HG03354 (cell line): ENCODE measurements at regions not wholly inside any gene's neighbourhood (a gene's known extent, or its start where the extent isn't known, plus 50 kb on each side); places are given as distances from the start of the nearest gene placed in this dataset.

ENCODE experiments used
- ATAC-seq: cut with Tn5 transposase; IDR thresholded peaks from one replicate; pipeline ENCODE4 v1.9.1; 2021; ENCODE audit warnings: mild to moderate bottlenecking; ENCODE audit not compliant: unreplicated experiment, poor library complexity, severe bottlenecking

DNA sequence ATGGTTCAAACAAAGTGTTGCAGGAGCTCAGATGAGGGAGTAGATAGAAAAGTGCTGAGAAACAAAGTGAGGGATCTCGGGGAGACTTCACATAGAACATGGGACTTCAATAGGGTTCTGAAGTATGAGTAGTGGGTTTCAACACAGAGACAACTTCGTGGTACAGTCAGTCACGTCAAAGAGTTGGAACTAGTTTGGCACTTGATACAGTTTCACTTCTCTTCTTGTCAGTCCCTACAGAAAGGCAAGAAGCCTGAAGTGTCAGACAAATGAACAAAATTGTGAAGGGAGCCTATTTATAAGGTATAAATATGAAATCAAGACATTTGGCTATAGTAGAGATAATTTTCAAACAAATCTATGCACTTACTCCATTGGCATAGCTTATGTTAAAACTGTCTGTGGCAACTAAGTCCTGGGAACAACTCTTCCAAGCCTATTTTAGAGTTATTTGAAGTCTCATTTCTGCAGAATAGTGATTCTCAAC, 338.0 kb downstream of the TDRD15 start:
- ATAC-seq = no peak

DNA sequence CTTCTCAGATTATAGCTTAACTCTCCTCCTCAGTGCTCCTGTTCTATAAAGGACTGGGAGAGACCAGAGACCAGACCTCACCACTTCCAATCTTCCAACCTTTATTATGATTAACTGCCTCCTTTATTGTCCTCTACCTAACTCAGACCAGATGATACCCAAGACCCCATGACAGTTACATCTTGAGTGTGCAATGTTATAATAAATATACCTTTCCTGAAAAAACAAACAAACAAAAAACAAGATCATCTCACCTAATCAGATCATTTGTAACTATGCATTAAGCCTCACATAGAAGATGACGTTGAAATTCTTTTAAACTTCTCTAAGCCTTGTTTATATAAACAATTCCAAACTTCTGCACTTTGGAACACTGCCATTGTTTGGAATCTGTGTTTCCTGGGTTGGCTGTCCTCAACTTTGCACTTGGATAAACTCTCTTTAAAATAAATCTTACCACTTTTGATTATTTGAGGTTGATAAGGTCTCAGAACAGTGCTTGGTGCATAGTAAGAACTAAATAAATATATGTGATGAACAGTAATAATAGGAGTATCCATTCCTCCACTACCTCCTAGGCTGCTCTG, 342.7 kb downstream of the TDRD15 start:
- ATAC-seq = no peak

DNA sequence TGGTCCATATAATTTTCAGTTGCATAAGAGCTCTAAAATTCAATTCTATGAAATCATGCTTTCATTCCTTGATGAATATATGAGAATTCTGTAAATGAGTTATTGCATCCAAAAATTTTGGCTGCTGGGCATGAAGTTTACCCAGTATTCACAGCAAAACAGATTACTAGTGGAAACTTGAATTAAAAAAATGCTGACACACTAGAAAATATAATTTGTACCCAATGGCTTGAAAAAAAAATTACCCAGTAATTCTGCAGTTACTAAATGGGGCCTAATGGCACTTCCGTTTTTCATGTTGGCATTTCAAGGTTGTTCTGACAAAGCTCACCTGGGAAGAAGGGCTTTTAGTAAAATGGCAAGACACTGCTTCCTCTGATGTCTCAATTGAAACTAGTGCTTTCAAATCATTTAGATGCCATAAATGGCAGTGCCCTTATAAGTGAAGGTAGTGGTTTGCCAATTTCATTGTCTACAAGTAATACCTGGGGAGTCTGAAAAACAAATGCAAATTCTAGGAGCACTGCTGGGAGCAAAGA, 343.6 kb downstream of the TDRD15 start:
- ATAC-seq = no peak

DNA sequence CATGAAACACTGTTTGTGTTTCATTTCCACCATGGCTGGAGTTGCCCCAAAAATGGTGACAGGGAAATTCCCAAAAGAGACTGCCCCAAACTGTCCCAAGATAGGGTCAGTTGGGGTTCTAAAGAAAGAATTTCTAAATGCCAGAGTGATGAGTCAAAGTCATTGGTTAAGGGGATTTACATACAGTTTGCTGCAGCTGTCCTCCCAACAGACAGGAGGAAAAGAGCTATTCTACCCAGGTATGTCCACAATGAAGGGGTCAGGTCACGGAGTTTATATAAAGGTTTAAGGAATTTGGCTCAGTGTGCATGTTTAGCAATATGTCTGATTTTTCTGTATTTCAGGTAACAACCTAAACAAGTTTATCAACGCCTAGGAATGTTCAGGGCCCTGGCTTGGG, 344.1 kb downstream of the TDRD15 start:
- ATAC-seq = no peak

DNA sequence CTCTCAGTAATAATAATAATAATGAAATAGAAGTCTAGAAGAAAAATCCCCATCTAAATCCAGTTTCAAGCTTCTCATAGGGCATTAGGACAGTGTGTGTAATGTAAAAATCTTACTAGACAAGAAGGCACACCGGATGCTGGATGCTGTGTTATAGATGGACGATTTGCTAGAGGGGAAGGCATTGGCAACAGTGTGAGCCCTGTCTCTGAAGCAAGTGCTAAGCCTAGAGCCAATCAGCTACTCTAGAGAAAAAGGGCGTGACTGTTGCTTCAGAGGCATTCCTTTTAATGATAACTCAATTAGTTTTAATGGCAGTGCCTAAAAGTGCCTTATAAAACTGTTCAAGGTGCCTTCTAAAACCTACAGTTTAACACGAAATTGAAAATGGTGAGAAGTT, 344.9 kb downstream of the TDRD15 start:
- ATAC-seq = no peak

DNA sequence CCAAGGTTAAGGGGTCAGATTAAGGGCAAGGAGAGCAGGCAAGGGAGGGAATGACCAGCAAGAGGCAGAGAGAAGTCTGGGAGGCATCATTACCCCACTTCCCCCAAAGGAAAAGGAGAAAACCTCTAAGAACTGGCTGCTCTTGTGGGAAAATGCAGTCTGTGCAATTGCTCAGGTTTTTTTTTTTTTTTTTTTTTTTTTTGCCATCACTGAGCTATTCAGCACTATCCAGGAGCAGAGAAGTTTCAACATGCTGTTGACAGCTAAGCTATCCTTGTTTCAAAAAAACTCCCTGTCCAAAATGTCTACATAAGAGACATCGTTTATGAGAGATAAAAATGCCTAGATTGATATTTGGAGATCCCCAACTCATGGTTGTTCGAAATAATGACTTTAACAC, 345.4 kb downstream of the TDRD15 start:
- no peak for ATAC-seq

DNA sequence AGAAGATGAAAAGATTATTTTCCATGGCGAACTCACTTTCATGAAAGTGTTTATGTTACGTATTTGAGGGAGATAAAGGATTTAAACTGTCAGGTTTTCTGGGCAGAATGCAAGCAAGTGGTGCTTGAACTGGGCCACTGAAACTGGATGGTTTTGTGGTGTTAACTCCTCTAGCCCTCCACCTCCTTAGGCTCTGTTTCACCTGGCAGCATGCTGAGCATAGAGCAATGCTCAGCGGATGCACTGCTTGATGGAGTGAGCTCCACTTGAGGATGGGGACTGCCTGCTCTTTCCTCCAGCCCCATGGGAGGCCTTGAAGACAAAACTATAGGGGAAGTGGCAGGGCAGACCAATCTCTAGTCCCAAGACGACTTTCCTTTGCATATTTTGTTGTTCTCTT, 345.8 kb downstream of the TDRD15 start:
- no peak for ATAC-seq

DNA sequence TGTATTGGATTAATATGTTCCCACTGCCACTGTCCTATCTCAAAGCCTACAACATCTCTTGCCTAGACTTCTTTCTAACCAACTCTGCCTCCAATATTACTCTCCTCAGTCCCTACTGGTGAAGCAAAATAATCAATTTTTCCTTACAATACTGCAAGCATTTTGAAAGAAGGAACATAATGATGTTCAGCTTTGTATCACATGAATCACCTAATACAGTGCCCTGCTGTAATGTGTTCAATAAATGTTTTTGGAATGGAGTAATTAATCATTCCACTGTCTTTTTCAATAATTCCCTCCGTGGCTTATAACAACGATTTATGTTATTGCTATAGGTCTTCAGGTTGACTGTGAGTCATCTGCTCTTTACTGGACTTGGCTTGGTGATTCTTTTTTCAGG, 356.4 kb downstream of the TDRD15 start:
- ATAC-seq = no peak

DNA sequence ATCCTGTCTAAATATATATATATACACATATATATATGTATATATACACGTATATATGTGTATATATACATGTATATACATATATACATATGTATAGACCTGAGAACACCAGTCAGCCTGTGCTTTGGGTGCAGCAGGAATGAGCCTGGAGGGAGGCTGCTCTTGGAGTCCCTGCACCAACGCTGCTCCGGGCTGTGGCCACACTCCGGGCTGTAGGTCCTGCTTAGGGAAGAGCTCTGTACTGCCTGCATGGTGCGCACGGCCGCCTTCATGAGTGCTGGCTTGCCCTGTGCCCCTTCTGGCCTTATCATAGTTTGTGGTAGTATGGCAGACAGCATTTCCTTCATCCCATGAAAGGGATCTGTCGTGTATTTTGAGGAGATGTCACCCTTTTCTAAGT, 360.9 kb downstream of the TDRD15 start:
- no peak for ATAC-seq

DNA sequence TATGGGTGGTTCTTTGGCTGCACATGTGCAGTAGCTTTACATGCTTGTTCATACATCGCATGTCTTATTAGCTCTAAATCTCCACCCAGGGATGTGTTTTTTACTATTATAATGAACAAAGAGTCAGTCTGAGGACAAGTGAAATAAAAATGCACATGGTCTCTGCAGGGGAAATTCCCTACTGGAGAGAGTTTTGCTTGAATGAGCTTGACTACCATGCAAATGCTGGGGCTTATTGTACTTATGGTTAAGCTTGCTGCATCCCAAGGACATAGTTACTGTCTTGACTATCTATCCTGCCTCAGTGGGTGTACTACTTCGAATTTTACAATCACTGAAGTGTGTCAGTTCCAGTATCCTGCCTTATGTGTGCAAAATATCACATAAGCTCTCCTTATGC, 362.7 kb downstream of the TDRD15 start:
- ATAC-seq = no peak

DNA sequence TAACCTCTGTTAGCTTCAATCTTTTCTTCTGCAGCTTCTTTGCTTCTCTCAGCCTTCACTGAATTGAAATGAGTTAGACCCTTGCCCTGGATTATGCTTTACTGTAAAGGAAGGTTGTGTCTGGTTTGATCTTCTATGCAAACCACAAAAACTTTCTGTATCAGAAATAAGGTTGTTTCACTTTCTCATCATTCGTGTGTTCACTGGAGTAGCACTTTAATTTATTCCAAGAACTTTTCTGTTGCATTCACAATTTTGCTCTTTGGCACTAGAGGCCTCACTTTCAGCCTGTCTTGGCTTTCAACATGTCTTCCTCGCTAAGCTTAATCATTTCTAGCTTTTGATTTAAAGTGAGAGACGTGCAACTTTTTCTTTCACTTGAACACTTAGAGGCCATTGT, 365.3 kb downstream of the TDRD15 start:
- no peak for ATAC-seq

DNA sequence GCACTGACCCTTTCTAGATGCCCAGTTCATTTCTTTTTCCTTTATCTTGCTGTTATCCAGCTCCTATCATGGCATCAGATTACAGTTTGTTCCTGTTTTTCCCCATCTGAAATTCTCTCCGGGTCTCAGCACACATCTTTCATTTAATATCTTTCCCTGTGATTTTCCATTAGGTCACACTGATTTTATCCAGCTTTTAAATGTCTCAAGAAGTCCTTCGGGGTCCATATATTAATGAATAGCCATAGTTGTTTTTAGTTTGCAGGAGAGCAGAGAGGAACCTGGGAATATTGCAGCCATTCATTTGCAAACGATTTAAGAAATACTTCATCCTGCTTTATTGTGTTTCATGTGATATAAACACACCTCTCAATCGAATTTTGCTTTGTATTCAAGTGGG, 374.2 kb downstream of the TDRD15 start:
- ATAC-seq = no peak

DNA sequence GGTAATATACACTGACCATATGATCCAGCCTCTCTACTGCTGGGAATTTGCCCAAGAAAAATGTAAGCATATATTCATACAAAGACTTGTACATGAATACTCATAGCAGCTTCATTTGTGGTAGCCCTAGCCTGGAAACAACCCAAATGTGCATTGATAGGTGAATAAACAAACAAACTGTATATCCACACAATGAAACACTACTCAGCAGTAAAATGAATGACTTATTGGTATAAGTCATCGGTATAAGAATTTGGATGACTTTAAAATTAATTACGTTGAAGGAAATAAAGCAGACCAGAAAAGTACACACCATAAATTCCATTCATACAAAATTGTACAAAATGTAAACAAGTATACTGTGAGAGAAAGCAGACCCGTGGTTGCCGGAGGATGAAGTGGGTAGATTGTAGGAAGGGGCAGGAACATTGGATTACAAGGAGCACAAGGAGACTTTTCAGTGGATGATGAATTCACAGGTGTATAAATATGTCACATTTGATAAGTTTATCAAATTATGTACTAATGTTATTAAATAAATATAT, 376.7 kb downstream of the TDRD15 start:
- no peak for ATAC-seq

DNA sequence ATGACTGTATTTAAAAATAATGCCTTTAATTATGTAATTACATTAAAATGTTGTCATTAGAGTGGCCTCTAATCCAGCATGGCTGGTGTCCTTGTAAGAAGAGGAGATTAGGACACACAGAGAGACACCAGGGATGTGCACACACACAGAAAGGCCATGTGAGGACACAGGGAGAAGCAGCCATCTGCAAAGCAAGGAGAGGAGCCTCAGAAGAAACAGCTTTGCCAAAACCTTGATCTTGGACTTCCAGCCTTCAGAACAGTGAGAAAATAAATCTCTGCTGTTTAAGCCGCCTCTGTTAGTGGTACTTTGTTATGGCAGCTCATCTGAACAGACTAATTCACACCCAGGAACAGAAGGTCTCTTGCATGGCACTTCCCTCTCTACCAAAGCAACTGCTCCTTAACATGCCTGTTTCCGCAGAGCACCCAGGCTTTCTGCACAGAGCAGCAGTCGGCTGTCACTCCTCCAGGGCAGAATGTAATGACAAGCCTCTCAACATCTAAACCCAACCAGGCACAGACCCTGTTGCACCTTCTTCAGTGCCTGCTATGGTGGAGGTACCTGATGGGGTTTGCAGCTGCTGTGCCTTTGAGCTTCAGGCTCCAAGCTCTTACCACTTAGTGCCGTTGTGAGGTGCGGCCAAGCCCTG, 377.7 kb downstream of the TDRD15 start:
- ATAC-seq = no peak

DNA sequence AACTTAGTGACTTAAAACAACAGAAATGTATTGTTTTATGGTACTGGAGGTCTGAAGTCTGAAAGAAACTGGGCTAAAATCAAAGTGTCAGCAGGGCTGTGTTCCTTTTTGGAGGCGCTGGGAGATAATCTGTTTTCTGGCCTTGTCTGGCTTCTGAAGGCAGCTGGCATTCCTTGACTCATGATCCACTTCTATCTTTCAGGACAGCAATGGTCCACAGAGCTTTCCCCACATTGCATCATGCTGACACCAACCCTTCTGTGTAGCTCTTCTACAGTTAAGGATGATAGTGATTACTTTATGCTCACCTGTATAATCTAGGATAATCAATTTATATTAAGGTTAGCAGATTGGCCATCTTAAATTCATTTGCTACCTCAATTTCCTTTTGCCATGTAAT, 392.1 kb downstream of the TDRD15 start:
- ATAC-seq = no peak

DNA sequence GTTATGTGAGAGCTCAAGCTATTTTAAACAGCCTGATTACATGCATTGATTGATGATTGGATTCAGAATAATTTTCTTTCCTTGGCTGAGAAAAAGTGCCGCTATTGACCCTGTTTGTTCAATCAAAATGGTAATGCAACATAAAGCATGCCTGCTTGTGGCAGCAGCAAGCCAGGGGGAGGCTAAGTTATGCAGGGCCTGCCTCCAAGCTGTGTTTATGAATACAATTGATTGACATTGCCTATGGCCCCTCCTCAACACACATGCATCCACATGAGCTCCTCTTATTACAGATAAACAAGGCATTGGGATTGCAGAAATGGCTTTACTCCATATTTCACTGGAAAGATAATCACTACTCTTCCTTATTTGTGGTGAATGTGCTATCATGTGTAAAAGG, 395.6 kb downstream of the TDRD15 start:
- no peak for ATAC-seq

DNA sequence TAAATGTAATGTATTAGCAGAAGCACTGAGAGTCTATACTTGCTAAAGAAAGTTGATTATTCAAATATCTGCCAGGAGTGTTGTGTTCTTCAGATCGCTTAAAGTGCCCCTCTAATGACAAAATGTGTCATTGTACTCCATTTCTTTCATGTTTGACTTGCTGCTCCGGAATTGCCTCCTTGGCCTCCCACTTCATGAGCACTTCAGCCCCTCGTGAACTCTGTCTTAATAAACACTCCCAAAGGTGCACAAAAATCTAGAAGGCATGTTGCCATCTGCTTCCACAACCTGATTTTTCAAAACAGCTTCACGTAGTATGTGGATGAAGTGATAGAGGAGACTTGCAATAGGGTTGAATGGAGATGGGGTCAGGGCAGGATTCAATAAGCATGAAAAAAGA, 396.1 kb downstream of the TDRD15 start:
- ATAC-seq = no peak

DNA sequence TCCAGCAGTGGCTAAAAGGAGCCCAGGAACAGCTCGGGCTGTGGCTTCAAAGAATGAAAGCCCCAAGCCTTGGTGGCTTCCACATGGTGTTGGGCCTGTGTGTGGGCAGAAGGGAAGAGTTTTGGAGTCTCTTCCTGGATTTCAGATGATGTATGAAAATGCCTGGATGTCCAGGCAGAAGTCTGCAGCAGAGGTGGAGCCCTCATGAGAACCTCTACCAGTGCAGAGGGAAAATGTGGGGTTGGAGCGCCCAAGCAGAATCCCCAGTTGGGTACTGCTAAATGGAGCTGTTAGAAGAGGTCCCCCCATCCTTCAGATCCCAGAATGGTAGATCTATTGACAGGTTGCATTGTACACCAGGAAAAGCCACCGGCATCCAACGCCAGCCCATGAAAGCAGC, 412.1 kb downstream of the TDRD15 start:
- ATAC-seq = no peak

DNA sequence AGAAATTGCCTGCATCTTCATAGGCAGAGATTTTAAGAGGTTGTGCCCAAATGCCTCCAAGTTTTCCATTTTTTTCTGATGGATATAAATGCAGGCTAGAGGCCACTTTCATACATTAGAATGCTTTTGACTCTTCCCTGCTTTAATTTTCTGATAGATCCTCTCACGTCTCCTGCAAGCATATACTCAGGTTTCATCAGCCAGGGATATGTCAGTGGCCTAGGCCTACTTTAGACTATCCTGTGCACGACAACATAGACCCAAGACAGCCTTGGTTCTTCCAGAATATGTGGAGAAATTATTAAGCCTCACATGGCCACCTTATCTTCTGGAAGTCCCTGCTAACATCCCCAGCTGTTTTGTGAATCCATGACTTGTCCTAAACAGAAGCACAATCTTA, 415.9 kb downstream of the TDRD15 start:
- ATAC-seq = no peak

DNA sequence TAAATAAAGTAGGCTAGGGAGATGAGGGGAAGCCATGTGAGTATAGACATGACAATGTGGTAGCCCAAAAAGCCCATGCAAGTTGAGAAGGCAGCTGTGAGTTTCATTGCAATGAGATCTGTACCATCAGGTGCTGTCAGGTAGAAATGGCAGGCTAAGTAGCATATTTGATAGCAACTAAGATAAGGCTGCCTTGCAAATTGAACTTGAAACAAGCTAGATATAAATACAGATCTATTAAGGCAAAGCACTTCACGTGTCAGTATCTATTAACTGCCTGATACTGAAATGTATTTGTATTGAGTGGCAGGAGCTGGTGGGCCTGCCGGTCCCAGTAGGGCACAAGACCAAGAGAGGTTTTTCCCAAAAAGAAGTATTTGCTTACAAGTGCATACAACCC, 419.9 kb downstream of the TDRD15 start:
- ATAC-seq = no peak

DNA sequence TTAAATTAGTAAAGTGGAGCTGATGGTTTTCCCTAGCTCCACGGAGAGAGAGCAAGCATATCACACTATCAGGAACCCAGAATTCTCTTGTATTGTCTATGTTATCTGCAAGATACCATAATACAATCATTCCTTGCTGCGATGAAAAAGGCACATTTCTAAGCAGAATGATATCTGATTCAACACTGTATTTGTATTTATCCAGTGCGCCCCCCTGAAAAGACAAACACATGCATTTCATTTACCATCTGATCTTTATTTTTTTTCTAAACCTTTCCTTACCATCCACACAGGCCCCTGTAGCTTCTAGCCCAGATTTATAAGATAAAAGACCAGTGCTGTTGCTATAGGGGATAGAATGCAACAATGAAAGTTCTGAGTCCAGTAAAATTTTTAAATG, 420.6 kb downstream of the TDRD15 start:
- ATAC-seq = no peak
